ENCODE measurements at regions not wholly inside any gene's neighbourhood (a gene's known extent, or its start where the extent isn't known, plus 50 kb on each side); places are given as distances from the start of the nearest gene placed in this dataset.

DNA sequence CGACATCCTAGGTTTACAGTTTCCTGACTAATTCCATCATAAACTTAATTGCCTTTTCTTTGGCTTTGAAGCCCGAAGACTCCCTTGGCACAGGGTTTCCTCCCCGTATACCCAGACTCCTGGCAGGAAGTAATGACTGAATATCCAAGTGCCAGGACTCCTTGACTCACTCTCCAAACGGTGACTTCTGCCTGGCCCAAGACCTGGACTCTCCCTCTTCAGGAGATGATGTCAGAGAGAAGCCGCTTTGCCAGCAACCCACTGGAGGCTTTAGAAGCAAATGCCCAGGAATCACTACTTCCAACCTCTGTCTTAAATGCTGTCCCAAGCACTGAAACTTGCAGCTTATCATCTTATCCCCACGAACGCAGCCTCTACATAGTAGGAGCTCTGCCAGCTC is 146.5 kb downstream of the RGS9 start:
- no peak for DNase-seq (ENCODE audit: low read depth)
- peaks cover 1% of the 10 kb centered on the region; the same call in 1 of the 2 replicates for H3K27me3 ChIP-seq (ENCODE audit: control insufficient read depth, insufficient read depth, low read length)
- CTCF ChIA-PET = interaction anchor here (1.4 kb wide), 1 partner anchor 11 kb away, joined by 5 read pairs; no protein-coding TSS in a partner anchor
- no peak overlapping the region for H3K4me3 ChIP-seq (ENCODE audit: low read depth, low read length)
- H3K36me3 ChIP-seq (ENCODE audit: control insufficient read depth, insufficient read depth, low read length) = no peaks in the 10 kb centered on the region
- no peak for TF ChIP-seq CTCF (IDR thresholded peaks at IDR 0.05; ENCODE audit: insufficient read depth, low read depth, low read length)
- POLR2A ChIA-PET = no interaction called here

DNA sequence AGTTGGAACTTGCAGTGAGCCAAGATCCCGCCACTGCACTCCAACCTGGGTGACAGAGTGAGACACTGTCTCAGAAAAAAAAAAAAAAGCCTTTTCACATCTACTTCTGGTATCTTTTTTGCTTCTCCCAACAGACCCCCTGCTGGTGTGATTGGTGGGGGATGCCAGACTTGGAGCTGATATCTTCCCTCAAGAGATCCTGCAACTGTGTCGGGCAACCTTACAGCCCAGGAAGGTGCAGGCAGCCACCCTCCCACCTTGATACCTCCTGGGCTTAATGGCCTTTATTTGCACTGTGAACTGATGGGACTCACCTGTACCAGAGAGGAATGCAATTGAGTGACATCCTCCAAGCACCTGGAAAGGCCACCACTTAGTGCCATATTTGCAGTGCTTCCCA is 142.3 kb downstream of the RGS9 start:
- H3K4me3 ChIP-seq (ENCODE audit: low read depth, low read length) = no peak overlapping the region
- no peak for TF ChIP-seq CTCF (IDR thresholded peaks at IDR 0.05; ENCODE audit: insufficient read depth, low read depth, low read length)
- DNase-seq (ENCODE audit: low read depth) = no peak
- no peaks in the 10 kb centered on the region for H3K36me3 ChIP-seq (ENCODE audit: control insufficient read depth, insufficient read depth, low read length)
- ChIA-PET CTCF (interaction anchor here (0.6 to 3.1 kb wide), 9 partner anchors 8 to 1188 kb away, joined by 3 to 17 read pairs (median 3); no protein-coding TSS in a partner anchor), POLR2A (no interaction called here)
- H3K27me3 ChIP-seq (ENCODE audit: control insufficient read depth, insufficient read depth, low read length) = peaks cover 1% of the 10 kb centered on the region; the same call in 1 of the 2 replicates

DNA sequence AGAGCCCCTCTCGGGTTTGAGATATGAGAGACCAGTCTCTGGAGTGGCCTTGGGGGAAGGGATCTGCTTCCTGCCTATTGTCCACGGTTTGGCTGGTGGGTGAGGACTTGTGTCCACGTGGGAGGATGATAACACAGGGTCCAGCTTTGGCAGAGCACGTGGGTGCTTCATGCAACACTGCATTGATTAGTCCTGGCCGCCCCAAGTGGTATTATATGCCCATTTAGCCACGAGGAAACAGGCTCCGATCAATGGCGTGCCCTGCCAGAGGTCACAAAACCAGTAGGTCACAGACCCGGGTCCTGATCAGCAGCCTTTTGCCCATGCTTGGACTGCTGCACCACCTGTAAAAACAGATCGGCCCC is 141.6 kb downstream of the RGS9 start:
- no peak for TF ChIP-seq CTCF (IDR thresholded peaks at IDR 0.05; ENCODE audit: insufficient read depth, low read depth, low read length)
- Histone ChIP-seq H3K4me3 (ENCODE audit: low read depth, low read length) (no peak overlapping the region), H3K27me3 (ENCODE audit: control insufficient read depth, insufficient read depth, low read length) (peaks cover 3% of the 10 kb centered on the region; the same call in 1 of the 2 replicates), H3K36me3 (ENCODE audit: control insufficient read depth, insufficient read depth, low read length) (no peaks in the 10 kb centered on the region)
- POLR2A ChIA-PET = no interaction called here
- DNase-seq (ENCODE audit: low read depth) = no peak
- CTCF ChIA-PET = interaction anchor here (0.6 to 3.1 kb wide), 11 partner anchors 8 to 912 kb away, joined by 3 to 17 read pairs (median 4); no protein-coding TSS in a partner anchor

DNA sequence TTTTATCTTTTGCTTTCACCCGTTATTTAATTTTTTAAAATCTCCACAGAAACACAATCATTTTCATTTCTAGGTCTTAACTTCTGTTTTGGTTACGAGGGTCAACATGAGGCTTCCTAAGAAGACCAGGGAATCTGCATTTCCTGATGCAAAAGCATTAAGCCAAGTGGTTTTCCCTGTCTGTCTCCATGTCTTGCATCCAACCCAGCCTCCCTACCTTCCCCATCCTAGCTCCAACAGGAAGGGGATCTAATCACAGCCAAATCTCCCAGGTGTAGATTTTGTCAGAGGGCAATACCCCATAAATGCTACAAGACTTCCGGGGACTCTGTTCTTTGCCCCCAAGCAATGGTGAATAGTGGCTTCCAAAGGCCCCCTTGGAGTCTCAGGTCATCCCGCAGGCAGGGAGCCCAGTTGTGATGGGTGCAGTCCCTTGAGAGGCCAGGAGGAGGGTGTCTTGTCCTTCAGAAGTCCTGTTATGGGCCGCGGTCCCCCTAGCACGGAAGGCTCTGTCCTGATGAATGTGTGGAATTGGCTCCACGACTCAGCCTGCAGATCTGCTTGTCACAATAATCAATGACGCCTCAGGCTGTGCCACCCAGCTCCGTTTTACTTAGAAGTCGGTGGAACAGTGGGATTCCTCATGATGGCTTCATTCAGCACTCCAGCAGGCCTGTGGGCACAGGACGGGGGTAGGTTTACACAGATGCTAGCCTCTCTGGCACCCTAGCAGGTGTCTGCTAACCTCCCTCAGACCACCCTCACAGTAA is 141.1 kb downstream of the RGS9 start:
- DNase-seq (ENCODE audit: low read depth) = no peak
- Histone ChIP-seq H3K4me3 (ENCODE audit: low read depth, low read length) (no peak overlapping the region), H3K36me3 (ENCODE audit: control insufficient read depth, insufficient read depth, low read length) (no peaks in the 10 kb centered on the region), H3K27me3 (ENCODE audit: control insufficient read depth, insufficient read depth, low read length) (peaks cover 1% of the 10 kb centered on the region; the same call in 1 of the 2 replicates)
- POLR2A ChIA-PET = no interaction called here
- TF ChIP-seq CTCF (IDR thresholded peaks at IDR 0.05; ENCODE audit: insufficient read depth, low read depth, low read length) = peak; percentile 84
- CTCF ChIA-PET = interaction anchor here (0.6 to 3.1 kb wide), 17 partner anchors 9 to 1426 kb away, joined by 3 to 17 read pairs (median 3); no protein-coding TSS in a partner anchor

DNA sequence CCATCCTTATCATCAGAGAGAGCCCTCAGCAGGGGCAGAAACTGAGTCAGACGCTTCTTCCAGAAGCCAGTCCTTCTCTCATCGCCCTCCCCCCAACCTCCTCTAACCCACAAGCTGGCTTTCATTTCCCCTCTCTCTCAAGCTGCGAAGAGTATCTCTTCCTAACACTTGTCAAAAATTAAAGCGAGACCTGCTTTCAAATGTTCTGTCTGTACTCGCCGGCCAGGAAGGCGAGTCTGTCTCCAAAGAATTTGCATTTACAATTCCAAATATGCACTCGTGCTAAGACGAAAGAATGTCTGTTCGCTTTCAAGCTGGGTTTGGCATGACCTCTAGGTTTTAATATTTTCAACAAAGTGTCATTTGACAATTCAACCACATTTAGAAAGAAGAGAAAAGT is 140.4 kb downstream of the RGS9 start:
- POLR2A ChIA-PET = no interaction called here
- TF ChIP-seq CTCF (IDR thresholded peaks at IDR 0.05; ENCODE audit: insufficient read depth, low read depth, low read length) = no peak
- H3K4me3 ChIP-seq (ENCODE audit: low read depth, low read length) = no peak overlapping the region
- no peaks in the 10 kb centered on the region for H3K36me3 ChIP-seq (ENCODE audit: control insufficient read depth, insufficient read depth, low read length)
- CTCF ChIA-PET = interaction anchor here (0.6 to 3.1 kb wide), 15 partner anchors 9 to 1427 kb away, joined by 3 to 17 read pairs (median 4); no protein-coding TSS in a partner anchor
- DNase-seq (ENCODE audit: low read depth) = no peak
- 0 out of 2 replicates have a peak, but pooled peaks cover 1% of the 10 kb centered on the region for H3K27me3 ChIP-seq (ENCODE audit: control insufficient read depth, insufficient read depth, low read length)
